GM12872 (cell line): ENCODE measurements at regions not wholly inside any gene's neighbourhood (a gene's known extent, or its start where the extent isn't known, plus 50 kb on each side); places are given as distances from the start of the nearest gene placed in this dataset.
A peak's percentile ranks its signal among the peaks of the same experiment; 100 is the strongest.

Experiments used
- CTCF ChIP-seq: IDR thresholded peaks from 3 replicates; pipeline ENCODE4 v1.5.1; 2011; ENCODE audit warnings: low read depth, mild to moderate bottlenecking, low read length, moderate library complexity; ENCODE audit not compliant: insufficient read depth

- TF ChIP-seq CTCF: no peak
Measured at GRCh38 chr17:51359055-51359454, 98.7 kb downstream of the UTP18 start.

GRCh38 chr17:51362811-51363585, 102.7 kb downstream of the UTP18 start:
- TF ChIP-seq CTCF: no peak

DNA sequence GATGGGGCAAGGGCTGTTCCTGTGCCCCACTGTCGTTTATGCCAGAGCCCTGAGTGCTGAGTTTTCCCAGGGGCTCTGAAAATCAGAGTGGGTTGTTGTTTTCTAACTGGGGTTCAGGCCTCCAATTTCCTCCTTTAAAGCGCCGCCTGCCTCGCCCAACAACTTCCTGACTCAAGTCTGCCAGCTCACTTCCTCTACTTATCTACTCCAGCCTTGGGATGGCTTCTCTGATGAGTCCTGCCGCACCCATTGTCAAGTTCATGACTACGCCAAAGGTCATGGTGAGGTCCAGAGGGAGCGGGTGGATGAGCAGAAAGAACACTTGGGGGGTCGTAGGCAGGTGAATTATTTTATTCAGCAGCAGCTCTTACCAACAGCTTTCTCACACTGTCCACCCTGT, 104.7 kb downstream of the UTP18 start:
- TF ChIP-seq CTCF: no peak

DNA sequence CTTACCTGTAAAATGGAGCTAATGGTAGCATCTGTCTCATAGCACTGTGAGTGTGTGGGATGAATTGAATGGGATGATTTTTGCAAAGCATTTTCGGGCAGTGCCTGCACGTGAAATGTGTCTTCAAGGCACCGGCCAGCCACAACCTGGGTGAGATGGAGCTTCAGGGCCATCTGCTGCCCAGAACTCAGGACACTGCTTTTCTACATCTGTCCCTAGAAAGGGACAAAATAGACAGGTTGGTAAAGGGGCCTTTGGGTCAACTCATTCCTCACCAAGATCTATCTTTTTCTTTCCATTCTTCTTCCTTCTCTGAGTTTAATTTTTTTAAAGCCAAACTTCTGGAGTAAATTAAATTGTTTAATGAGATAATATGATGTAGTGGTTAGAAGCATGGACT, 106.5 kb downstream of the UTP18 start:
- no peak for TF ChIP-seq CTCF

- peak; percentile 56 for TF ChIP-seq CTCF
Measured at GRCh38 chr17:51371732-51372151, 111.4 kb downstream of the UTP18 start.

DNA sequence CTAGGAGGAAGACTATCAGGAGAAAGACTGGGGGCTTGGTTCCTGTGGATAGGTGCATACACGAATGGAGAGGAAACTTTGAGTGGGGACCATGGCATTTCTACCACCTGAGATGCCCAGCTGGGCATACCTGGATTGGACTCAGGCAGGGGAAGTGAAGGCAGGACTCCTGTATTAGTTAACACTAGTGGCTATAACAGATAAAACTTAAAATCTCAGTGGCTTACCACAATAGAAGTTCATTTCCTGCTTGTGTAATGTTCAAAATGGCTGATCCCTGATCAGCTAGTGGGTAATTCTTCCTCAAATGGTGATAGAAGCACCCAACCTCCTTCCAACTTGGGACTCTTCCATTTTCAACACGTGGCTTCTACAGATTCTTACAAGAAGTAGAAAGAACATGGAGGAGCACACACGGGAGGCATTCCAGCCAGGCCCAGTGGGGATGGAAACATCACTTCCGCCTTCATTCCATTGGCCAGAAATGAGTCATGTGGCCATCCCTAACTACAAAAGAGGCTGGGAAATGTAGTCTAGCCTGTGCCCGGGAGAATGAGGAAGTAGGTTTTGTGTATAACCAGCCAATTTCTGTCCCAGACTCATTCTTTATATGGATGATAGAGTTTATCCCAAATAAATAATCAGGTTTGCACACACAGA, 112.1 kb downstream of the UTP18 start:
- TF ChIP-seq CTCF: no peak

- TF ChIP-seq CTCF: no peak
Measured at GRCh38 chr17:51373489-51374152, 113.3 kb downstream of the UTP18 start.
